Astrocyte (in vitro differentiated cells and primary cell): ENCODE measurements at regions not wholly inside any gene's neighbourhood (a gene's known extent, or its start where the extent isn't known, plus 50 kb on each side); places are given as distances from the start of the nearest gene placed in this dataset.

ENCODE experiments used
- DNase-seq: peaks from one replicate; pipeline ENCODE4 v3.0.0-alpha.2; 2010; ENCODE audit warnings: low read depth
- FAIRE-seq: peaks from 2 replicates; lab custom pipeline; 2011; peaks lifted over from hg19 to GRCh38; lab: Jason Lieb, UNC
- H2AFZ ChIP-seq: 2 replicates; pipeline ENCODE4 v1.6.0; 2012; ENCODE audit warnings: low read depth, low read length, inconsistent platforms
- H3K27ac ChIP-seq: 2 replicates; pipeline ENCODE4 v1.5.1; 2011; ENCODE audit warnings: low read depth, low read length, inconsistent platforms
- H3K27me3 ChIP-seq: 2 replicates; pipeline ENCODE4 v1.6.0; 2011; ENCODE audit warnings: low read length, inconsistent platforms; ENCODE audit not compliant: insufficient read depth
- H3K36me3 ChIP-seq: 2 replicates; pipeline ENCODE4 v1.5.1; 2011; ENCODE audit warnings: low read length, inconsistent platforms; ENCODE audit not compliant: insufficient read depth
- H3K4me1 ChIP-seq: 2 replicates; pipeline ENCODE4 v1.5.1; 2011; ENCODE audit warnings: low read length, inconsistent platforms; ENCODE audit not compliant: insufficient read depth
- H3K4me2 ChIP-seq: 2 replicates; pipeline ENCODE4 v1.6.0; 2012; ENCODE audit warnings: low read length, inconsistent platforms
- H3K4me3 ChIP-seq: 2 replicates; pipeline ENCODE4 v1.5.1; 2011; ENCODE audit warnings: low read depth, mild to moderate bottlenecking, low read length, inconsistent platforms; ENCODE audit not compliant: insufficient read depth
- H3K79me2 ChIP-seq: 2 replicates; pipeline ENCODE4 v1.6.0; 2012; ENCODE audit warnings: mild to moderate bottlenecking, low read length, inconsistent platforms; ENCODE audit not compliant: insufficient read depth
- H3K9ac ChIP-seq: 2 replicates; pipeline ENCODE4 v1.6.0; 2012; ENCODE audit warnings: mild to moderate bottlenecking, low read length, inconsistent platforms
- H3K9me3 ChIP-seq: 2 replicates; pipeline ENCODE4 v1.5.1; 2012; ENCODE audit warnings: low read depth, mild to moderate bottlenecking, low read length, inconsistent platforms; ENCODE audit not compliant: insufficient read depth
- H4K20me1 ChIP-seq: 2 replicates; pipeline ENCODE4 v1.6.0; 2012; ENCODE audit warnings: low read length, inconsistent platforms; ENCODE audit not compliant: insufficient read depth
- H3K27ac Mint-ChIP-seq: one replicate; pipeline ENCODE4 v1.8.0; 2021; ENCODE audit warnings: mild to moderate bottlenecking, mixed read lengths; ENCODE audit not compliant: unreplicated experiment
- H3K27me3 Mint-ChIP-seq: one replicate; pipeline ENCODE4 v1.8.0; 2021; ENCODE audit warnings: low read depth, mixed read lengths; ENCODE audit not compliant: unreplicated experiment
- H3K36me3 Mint-ChIP-seq: one replicate; pipeline ENCODE4 v1.8.0; 2021; ENCODE audit warnings: low read depth, mixed read lengths; ENCODE audit not compliant: unreplicated experiment
- H3K4me1 Mint-ChIP-seq: one replicate; pipeline ENCODE4 v1.8.0; 2021; ENCODE audit warnings: low read depth, mixed read lengths; ENCODE audit not compliant: unreplicated experiment
- H3K4me3 Mint-ChIP-seq: one replicate; pipeline ENCODE4 v1.8.0; 2021; ENCODE audit warnings: mild to moderate bottlenecking, moderate library complexity, mixed read lengths; ENCODE audit not compliant: unreplicated experiment
- H3K9me3 Mint-ChIP-seq: one replicate; pipeline ENCODE4 v1.8.0; 2021; ENCODE audit warnings: mild to moderate bottlenecking, mixed read lengths; ENCODE audit not compliant: unreplicated experiment
- CTCF ChIP-seq: IDR thresholded peaks from 2 replicates; pipeline ENCODE4 v1.5.1; 2011; ENCODE audit warnings: low read depth, mild to moderate bottlenecking, inconsistent platforms, low read length, moderate library complexity; ENCODE audit not compliant: insufficient read depth
- EZH2 ChIP-seq: IDR thresholded peaks from 2 replicates; pipeline ENCODE4 v1.6.1; 2012; ENCODE audit warnings: mild to moderate bottlenecking, low read length, inconsistent platforms; ENCODE audit not compliant: insufficient read depth

- H3K4me3 Mint-ChIP-seq, result no peak overlapping the region
- H3K27ac Mint-ChIP-seq, result no peak overlapping the region
- no peak for FAIRE-seq
- peaks cover 5% of the 10 kb centered on the region for H3K27me3 ChIP-seq
- no peak overlapping the region for H3K27ac ChIP-seq
- no peak overlapping the region for H3K4me3 ChIP-seq
- no peaks in the 10 kb centered on the region for H3K36me3 Mint-ChIP-seq
- H3K4me1 ChIP-seq, result no peaks in the 10 kb centered on the region
- H3K79me2 ChIP-seq, result no peaks in the 10 kb centered on the region
- TF ChIP-seq CTCF (peak; percentile 45), EZH2 (no peak)
- H2AFZ ChIP-seq, result no peak overlapping the region
- peaks cover 73% of the 10 kb centered on the region for H3K27me3 Mint-ChIP-seq
- no peaks in the 10 kb centered on the region for H3K9me3 Mint-ChIP-seq
- H3K36me3 ChIP-seq, result no peaks in the 10 kb centered on the region
- H3K4me1 Mint-ChIP-seq, result no peaks in the 10 kb centered on the region
- no peak for DNase-seq
- H3K9ac ChIP-seq, result no peak overlapping the region
- H4K20me1 ChIP-seq, result no peaks in the 10 kb centered on the region
- no peaks in the 10 kb centered on the region for H3K9me3 ChIP-seq
- no peak overlapping the region for H3K4me2 ChIP-seq
These were observed 101.0 kb downstream of the GGTLC2 start for GRCh38 chr22:22745225-22746060.

DNA sequence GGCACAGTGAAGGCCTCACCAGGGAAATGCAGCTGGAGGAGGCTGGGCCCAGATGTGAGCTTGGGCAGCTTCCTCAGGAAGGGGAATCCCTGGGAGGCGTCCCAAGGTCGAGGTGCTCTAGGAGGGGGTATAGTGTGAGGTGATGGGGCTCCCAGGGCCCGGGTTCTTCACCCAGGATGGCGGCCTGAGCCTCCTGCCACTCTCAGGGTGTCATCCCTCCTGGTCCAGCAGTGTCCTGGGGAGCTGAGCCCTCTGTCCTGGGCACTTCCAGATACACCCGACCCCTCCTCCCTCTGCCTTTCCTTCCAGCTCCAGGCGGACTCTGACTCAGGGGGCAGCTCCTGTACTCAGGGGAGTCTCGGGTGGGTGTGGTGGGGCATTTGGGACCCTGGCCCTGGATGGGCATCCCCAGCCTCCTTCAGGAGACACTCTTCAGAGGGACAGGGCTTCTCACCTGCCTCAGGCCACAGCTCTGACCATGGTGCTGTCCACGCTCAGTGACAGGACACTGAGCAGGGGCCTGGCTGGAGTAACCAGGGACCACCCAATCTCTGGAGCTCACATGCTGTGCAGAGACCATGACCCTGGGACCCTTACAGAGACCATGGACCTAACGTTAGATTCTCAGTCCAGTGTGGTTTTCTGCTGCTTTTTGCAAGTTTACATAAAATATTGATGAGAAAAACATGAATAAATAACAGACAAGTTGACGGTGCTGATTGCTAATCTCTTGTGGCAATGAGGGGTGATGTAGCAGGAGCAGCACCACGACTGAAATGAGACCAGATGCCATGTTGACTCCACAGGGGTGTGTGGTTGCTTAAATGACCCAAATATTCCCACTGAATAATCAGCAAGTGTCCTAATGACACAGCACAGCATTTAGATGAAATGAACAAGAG lies 101.9 kb downstream of the GGTLC2 start:
- Histone ChIP-seq H3K4me1 (no peaks in the 10 kb centered on the region), H3K4me3 (no peak overlapping the region), H4K20me1 (no peaks in the 10 kb centered on the region), H2AFZ (no peak overlapping the region), H3K36me3 (no peaks in the 10 kb centered on the region), H3K9me3 (no peaks in the 10 kb centered on the region), H3K9ac (no peak overlapping the region), H3K27ac (no peak overlapping the region), H3K27me3 (peaks cover 5% of the 10 kb centered on the region), H3K4me2 (no peak overlapping the region), H3K79me2 (no peaks in the 10 kb centered on the region)
- no peaks in the 10 kb centered on the region for H3K36me3 Mint-ChIP-seq
- no peak for DNase-seq
- H3K27me3 Mint-ChIP-seq, result peaks cover 70% of the 10 kb centered on the region
- no peak overlapping the region for H3K4me3 Mint-ChIP-seq
- H3K4me1 Mint-ChIP-seq, result no peaks in the 10 kb centered on the region
- TF ChIP-seq EZH2, result no peak
- no peak for TF ChIP-seq CTCF
- no peak overlapping the region for H3K27ac Mint-ChIP-seq
- no peak for FAIRE-seq
- no peaks in the 10 kb centered on the region for H3K9me3 Mint-ChIP-seq
